HAP-1 (cell line): ENCODE measurements at regions not wholly inside any gene's neighbourhood (a gene's known extent, or its start where the extent isn't known, plus 50 kb on each side); places are given as distances from the start of the nearest gene placed in this dataset.

Experiments used
- DNase-seq, 2 experiments: peaks; one replicate each; pipeline ENCODE4 v3.0.0-alpha.2; 2016 to 2020; ENCODE audit warnings: low spot score in 2 of 2
- H3K27me3 ChIP-seq: fragments of 250-450 bp; sonication (Bioruptor Pico); 2 replicates; pipeline ENCODE4 v1.5.1; 2020; ENCODE audit warnings: low read depth, mild to moderate bottlenecking, moderate library complexity
- H3K36me3 ChIP-seq: fragments of 250-450 bp; sonication (Bioruptor Pico); replicated peaks from 2 replicates; pipeline ENCODE4 v1.5.1; 2020; ENCODE audit warnings: mild to moderate bottlenecking
- H3K4me1 ChIP-seq: fragments of 250-450 bp; sonication (Bioruptor Pico); 2 replicates; pipeline ENCODE4 v1.5.1; 2020; ENCODE audit warnings: mild to moderate bottlenecking
- H3K4me3 ChIP-seq: fragments of 250-450 bp; sonication (Bioruptor Pico); 2 replicates; pipeline ENCODE4 v1.5.1; 2020; ENCODE audit warnings: mild to moderate bottlenecking, moderate library complexity
- H3K9me3 ChIP-seq: fragments of 250-450 bp; sonication (Bioruptor Pico); 2 replicates; pipeline ENCODE4 v1.5.1; 2020; ENCODE audit warnings: mild to moderate bottlenecking, moderate library complexity
- in situ Hi-C: fragments of 300-500 bp; cut with MboI; formaldehyde crosslinking; loops from 3 replicates; pipeline ENCODE4 v1.14.3; 2020; ENCODE audit warnings: low sequenced_read_pairs, inconsistent platforms, mixed read lengths

DNA sequence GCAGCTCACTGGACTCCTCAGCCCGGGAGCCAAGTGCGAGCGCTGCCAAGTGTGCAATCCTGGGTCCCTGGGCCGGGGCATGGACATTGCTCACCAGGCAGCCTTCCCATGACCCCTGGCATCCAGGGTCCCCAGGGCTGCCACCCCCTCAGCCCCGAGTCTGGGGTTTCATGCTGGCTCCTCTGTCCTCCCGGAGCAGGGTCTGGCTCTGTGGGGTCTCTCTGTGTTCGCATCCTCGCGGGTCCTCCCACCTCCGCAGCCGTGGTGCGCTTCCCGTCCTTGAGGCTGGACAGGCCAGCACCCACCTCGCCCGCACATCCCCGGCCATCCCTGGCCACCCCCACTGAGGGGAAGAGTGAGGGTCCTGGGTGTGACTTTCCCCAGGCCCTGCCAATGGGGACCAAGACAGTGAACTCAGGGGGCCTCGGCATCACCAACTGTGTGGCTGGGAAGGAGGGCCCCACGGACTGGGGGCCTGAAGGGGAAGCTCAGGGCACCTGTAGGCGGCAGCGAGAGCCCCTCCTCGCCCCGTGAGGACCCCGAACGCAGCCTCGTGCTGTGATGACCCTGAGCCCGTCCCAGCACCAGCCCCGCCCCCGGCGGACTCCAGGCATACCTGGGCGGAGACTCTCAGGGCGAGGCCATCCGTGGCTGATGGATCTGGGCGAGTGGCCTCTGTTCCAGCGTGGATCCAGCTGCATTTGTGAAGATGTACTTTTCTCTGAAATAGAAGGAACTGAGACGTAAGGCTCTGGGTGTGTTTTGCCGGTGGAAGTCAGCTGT is 50.3 kb upstream of the CFAP46 start:
- Histone ChIP-seq H3K36me3 (no peaks in the 10 kb centered on the region), H3K9me3 (no peaks in the 10 kb centered on the region), H3K4me3 (no peak overlapping the region), H3K4me1 (no peaks in the 10 kb centered on the region), H3K27me3 (no peaks in the 10 kb centered on the region; the same call in 1 of the 2 replicates)
- in situ Hi-C loops: no loop called here
- DNase-seq: no peak
